ENCODE measurements at regions not wholly inside any gene's neighbourhood (a gene's known extent, or its start where the extent isn't known, plus 50 kb on each side); places are given as distances from the start of the nearest gene placed in this dataset.

DNA sequence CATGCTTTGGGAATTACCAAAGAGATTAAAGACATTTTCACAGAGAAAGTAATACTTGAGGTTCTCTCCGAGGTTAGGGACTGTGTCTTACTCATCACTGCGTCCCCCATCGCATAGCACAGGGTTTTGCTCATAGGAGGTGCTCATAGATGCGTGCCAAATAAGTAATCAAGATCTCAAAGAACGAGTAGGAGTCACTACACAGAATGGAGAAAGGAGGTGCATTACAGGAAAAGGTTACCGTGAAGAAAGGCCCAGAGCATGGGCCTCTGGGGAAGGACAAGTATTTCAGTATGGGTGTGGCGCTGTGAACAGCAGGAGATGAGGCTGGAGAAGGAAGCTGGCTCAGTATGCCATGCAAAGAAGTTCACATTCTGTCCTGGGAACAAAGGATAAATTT lies 182.4 kb downstream of the ACTL7B start:
- Mint-ChIP-seq H3K9me3 (no peaks in the 10 kb centered on the region), H3K27me3 (no peaks in the 10 kb centered on the region), H3K36me3 (ENCODE audit: low read depth) (no peaks in the 10 kb centered on the region), H3K27ac (no peak overlapping the region), H3K4me3 (no peak overlapping the region), H3K4me1 (no peaks in the 10 kb centered on the region)
- no peak for DNase-seq
- ChIA-PET POLR2A (no interaction called here), CTCF (no interaction called here)

DNA sequence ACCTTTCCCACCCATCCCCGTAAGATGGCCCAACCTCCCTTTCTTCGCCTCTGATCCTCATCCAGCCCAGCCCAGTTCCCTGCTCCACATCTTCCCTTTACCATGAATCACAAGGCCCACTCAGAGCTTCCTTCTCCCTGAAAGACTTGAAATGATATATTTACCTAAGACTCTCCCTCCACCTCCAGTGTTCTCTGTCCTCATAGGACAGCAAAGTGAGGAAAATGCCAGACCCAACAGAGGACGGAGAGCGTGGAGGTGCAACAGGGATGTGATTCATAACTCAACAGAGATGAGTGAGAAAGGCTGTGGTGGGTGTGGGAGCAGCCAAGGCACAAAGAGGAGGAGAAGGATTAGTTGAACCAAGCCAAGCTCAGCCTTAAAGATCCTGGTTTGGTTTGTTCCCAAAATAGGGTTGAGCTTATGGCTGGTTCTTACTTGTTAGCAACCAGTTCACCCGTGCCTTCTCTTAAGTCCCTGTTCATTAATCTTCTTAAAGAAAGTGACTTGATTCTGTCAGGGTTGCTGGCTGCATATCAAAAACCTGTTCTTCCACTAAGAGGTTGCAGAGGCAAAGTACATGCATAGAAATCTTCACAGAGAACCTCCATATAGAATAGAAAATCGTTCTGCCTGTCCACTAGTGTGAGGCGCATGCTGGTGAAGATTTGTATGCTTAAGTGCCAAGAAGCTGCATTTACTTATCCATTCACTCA lies 183.2 kb downstream of the ACTL7B start:
- no peak for DNase-seq
- Mint-ChIP-seq H3K9me3 (no peaks in the 10 kb centered on the region), H3K27ac (no peak overlapping the region), H3K4me1 (no peaks in the 10 kb centered on the region), H3K4me3 (no peak overlapping the region), H3K27me3 (no peaks in the 10 kb centered on the region), H3K36me3 (ENCODE audit: low read depth) (no peaks in the 10 kb centered on the region)
- CTCF ChIA-PET, result no interaction called here
- POLR2A ChIA-PET, result no interaction called here

DNA sequence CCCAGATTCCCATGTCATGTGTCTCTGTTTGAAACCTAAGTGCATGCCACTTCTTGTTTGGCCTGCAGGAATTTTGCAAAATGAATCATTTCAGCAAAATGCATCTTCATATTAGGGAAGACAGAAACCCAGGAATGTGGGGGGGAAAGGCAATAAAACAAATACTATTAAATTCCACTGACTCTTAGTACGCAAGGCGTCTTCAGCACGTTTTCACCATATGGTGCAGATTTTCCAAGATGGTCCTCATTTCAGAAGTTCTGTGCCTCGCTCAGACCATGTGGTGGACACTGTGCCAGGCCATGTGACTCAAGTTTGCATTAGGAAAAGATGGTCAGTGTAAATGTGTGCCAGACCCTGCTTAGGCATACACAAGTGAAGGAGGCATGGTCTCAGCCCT lies 184.0 kb downstream of the ACTL7B start:
- Mint-ChIP-seq H3K36me3 (ENCODE audit: low read depth) (no peaks in the 10 kb centered on the region), H3K4me3 (no peak overlapping the region), H3K9me3 (no peaks in the 10 kb centered on the region), H3K4me1 (no peaks in the 10 kb centered on the region), H3K27ac (no peak overlapping the region), H3K27me3 (no peaks in the 10 kb centered on the region)
- DNase-seq, result no peak
- ChIA-PET POLR2A (no interaction called here), CTCF (no interaction called here)

DNA sequence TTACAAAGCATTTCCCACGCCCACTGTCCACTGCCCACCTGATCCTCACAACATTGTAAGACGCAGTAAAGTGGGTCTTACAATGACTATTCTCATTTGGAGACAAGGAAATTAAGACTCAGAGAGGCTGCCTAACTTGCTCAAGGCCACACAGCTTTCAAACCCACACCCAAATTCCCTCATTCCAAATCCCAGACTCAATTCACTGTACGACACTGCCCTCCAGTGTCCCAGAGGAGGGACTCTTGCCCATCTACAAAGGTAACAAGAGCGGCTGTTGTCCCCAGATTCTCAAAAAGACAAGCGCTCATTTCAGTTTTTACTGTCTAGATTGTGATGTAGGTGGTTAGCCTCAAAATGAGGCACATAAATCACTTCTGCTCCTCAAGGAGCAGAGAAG lies 184.6 kb downstream of the ACTL7B start:
- no peaks in the 10 kb centered on the region for H3K36me3 Mint-ChIP-seq (ENCODE audit: low read depth)
- ChIA-PET POLR2A (no interaction called here), CTCF (no interaction called here)
- no peaks in the 10 kb centered on the region for H3K4me1 Mint-ChIP-seq
- no peak overlapping the region for H3K27ac Mint-ChIP-seq
- H3K27me3 Mint-ChIP-seq, result no peaks in the 10 kb centered on the region
- no peaks in the 10 kb centered on the region for H3K9me3 Mint-ChIP-seq
- no peak for DNase-seq
- H3K4me3 Mint-ChIP-seq, result no peak overlapping the region

DNA sequence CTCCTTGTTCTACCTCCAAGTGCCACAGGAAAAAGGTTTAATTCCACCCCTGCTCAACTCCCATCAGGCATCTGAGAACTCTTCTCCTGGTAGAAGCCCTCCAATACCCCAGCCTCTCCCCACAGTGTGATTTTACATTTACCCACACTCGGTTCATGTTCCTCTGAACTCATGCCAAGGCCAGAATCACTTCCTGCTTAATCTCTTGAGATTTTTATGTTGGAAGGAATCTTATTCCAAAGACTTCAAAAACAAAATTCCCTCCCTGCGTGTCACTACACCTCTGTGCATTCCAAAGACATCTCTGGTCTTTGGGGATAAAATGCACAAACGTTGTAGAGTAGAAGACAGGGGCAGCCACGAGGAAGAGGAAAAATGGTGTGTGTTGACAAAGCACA lies 186.8 kb downstream of the ACTL7B start:
- POLR2A ChIA-PET, result no interaction called here
- no peak overlapping the region for H3K4me3 Mint-ChIP-seq

DNA sequence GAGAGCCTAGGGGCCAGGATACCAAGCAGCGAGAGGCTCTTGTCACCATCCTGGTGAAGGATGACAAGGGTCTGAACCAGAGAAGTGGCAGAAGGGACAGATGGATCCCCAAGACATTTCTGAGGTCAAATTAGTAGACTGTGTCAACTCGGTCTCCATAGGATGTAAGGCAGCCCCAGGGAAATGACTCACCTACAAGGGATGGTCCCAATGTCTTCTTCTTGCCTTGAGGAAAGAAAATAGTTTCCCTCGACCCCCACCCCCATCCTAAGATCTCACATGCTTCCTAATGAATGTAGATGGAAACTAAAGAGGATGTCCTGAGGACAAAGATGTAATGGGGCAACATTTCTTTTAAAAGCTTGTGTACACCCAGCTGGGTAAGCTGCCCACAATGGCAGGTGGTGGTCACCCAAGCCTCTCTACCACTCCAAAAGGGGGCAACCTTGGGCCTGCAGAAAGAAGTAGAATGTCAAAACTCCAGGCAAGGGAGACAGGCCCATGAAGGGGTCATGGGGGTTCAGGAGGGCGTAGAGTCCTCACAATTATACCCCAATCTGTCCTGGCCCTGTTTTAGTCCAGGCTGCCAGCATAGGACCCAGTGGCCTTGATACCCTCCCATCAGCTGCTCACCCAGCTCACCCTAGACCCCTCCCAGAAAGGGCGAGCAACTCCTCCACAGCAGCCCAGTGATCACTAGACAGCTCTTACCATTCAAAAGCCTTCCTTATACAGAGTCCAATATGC lies 187.4 kb downstream of the ACTL7B start:
- ChIA-PET POLR2A (no interaction called here), CTCF (no interaction called here)
- Mint-ChIP-seq H3K27ac (no peak overlapping the region), H3K9me3 (no peaks in the 10 kb centered on the region), H3K4me1 (no peaks in the 10 kb centered on the region), H3K27me3 (no peaks in the 10 kb centered on the region), H3K36me3 (ENCODE audit: low read depth) (no peaks in the 10 kb centered on the region), H3K4me3 (no peak overlapping the region)
- no peak for DNase-seq

More for the DNA sequence above, 186.8 kb downstream of the ACTL7B start:
- no peak overlapping the region for H3K27ac Mint-ChIP-seq
- H3K36me3 Mint-ChIP-seq (ENCODE audit: low read depth), result no peaks in the 10 kb centered on the region
- no peaks in the 10 kb centered on the region for H3K27me3 Mint-ChIP-seq
- no peaks in the 10 kb centered on the region for H3K4me1 Mint-ChIP-seq
- CTCF ChIA-PET, result no interaction called here
- DNase-seq, result no peak
- no peaks in the 10 kb centered on the region for H3K9me3 Mint-ChIP-seq

DNA sequence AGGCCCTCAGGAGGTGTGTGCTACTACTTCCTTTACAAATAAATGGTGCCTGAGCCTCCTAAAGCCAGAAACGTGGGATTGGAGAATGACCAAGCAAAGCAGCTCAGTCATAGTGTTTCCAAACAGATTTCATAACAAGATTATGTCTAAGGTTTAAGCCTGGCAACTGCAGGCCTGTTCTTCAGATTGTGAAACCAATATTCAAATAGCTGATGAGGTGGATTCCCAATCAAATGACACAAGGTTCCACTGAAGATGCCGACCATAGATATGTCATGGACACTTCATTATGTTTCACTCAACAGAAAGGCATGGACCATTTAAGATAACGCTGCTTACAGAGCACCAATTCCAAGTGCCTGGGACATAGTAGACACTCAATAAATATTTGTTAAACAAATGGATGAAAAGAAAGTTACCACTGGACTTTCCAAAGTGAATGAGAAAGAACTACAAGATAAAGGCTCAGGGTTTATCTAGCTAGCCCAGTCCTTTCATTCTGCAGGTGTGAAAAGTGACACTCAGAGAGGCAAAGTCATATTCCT lies 189.5 kb downstream of the ACTL7B start:
- H3K27ac Mint-ChIP-seq, result no peak overlapping the region
- ChIA-PET CTCF (no interaction called here), POLR2A (no interaction called here)
- no peaks in the 10 kb centered on the region for H3K4me1 Mint-ChIP-seq
- H3K27me3 Mint-ChIP-seq, result no peaks in the 10 kb centered on the region
- no peaks in the 10 kb centered on the region for H3K36me3 Mint-ChIP-seq (ENCODE audit: low read depth)
- H3K4me3 Mint-ChIP-seq, result no peak overlapping the region
- no peak for DNase-seq
- H3K9me3 Mint-ChIP-seq, result peaks cover 3% of the 10 kb centered on the region

DNA sequence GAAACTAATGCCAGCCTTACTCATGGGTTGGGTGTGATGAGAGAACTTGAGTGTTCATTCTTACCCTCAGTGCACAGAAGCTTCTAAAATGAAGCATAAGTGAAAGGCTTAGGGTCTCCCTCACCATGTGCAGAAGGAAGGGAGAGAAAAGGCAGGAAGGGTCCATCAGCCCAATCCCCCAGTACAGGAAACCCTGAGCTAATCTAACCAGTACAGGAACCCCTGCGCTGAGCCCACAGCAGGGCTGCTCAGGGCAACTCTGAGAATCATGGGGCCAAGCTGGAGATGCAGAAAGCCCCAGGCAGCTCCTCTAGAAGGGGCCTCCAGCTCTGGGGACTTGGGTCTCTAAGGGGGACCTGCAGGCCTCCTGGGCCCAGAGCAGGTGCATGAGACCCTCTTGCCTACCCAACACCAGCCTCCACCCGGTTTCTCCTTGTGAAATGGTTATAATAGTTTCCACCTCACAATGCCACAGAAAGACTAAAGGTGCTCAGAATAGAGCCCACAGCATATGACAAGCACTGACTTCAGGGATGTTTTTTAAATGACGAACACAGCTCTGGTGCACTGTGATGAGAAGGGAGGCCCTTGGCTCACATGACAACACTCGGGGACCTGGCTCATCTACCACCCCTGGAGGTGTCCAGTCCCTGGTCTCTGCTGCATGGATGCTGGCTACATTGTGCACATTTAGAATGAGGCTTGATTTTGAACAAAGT lies 190.1 kb downstream of the ACTL7B start:
- Mint-ChIP-seq H3K4me1 (no peaks in the 10 kb centered on the region), H3K9me3 (peaks cover 7% of the 10 kb centered on the region), H3K4me3 (no peak overlapping the region), H3K27ac (no peak overlapping the region), H3K36me3 (ENCODE audit: low read depth) (no peaks in the 10 kb centered on the region), H3K27me3 (no peaks in the 10 kb centered on the region)
- no peak for DNase-seq
- ChIA-PET POLR2A (no interaction called here), CTCF (no interaction called here)

DNA sequence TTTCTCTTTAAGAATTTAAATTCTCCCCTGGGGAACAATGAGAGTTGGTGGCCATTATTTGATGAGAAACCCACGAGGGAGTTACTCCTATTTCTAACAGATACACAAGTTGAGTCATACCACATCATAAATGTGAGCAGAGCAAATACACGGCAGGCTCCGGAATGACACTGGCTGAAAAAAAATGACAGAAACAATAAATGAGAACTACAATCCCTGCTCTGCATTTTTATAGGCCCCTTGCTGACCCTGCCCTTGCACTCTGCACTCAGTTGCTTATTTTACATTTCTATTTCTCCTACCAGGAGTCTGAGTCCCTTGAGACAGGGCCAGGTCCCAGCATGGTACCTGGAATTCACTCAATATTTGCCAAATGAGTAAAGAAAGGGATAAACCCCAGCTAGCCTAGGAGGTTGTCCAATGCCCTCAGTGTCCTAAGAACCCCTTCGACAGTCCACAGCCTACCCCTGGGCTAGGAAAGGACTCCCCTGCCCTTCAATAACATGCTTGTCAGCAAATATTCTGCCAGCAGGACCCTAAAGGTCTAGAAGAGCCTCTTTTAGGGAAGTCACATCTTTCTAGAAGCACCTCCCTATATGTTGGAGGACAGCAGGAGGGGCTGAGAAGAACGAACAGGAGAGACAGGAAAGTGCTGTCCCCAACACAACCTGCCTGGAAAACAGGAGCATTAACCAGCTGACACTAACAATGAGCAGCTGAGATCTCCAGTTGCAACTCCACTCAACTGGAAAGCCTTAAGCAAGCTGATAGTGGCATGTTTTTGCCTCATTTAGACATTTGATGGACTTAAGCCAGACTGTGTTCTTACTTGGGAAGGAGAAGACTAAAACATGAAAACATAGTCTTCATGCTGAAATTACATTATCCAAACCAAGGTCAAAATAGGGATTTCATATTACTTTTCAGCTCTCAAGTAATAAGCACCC lies 191.2 kb downstream of the ACTL7B start:
- H3K36me3 Mint-ChIP-seq (ENCODE audit: low read depth), result no peaks in the 10 kb centered on the region

DNA sequence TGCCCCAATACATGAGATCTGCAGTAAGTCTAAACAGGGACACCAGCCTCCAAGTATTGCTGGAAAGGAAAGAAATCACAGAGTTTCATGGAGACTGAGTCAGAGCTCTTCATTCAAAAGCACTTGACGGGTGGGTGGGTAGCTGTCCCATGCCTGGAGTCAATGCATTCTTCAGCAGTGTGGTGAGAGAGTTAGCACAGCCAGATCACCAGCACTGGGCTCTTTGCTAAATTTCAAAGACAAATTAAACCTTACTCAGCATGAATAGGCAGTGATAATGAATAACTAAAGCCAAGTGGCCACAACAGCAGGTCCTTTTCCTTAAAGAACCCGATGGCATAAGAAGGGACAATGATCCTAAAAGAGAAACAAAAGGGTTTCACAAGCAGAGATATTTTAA lies 192.4 kb downstream of the ACTL7B start:
- ChIA-PET CTCF (no interaction called here), POLR2A (no interaction called here)
- H3K36me3 Mint-ChIP-seq (ENCODE audit: low read depth), result no peaks in the 10 kb centered on the region
- no peak overlapping the region for H3K27ac Mint-ChIP-seq
- no peaks in the 10 kb centered on the region for H3K4me1 Mint-ChIP-seq
- H3K9me3 Mint-ChIP-seq, result peaks cover 11% of the 10 kb centered on the region
- DNase-seq, result no peak
- H3K4me3 Mint-ChIP-seq, result no peak overlapping the region
- H3K27me3 Mint-ChIP-seq, result no peaks in the 10 kb centered on the region

More for the DNA sequence above, 191.2 kb downstream of the ACTL7B start:
- Mint-ChIP-seq H3K27me3 (no peaks in the 10 kb centered on the region), H3K4me1 (no peaks in the 10 kb centered on the region), H3K4me3 (no peak overlapping the region), H3K9me3 (peaks cover 7% of the 10 kb centered on the region), H3K27ac (no peak overlapping the region)
- ChIA-PET CTCF (no interaction called here), POLR2A (no interaction called here)
- no peak for DNase-seq

DNA sequence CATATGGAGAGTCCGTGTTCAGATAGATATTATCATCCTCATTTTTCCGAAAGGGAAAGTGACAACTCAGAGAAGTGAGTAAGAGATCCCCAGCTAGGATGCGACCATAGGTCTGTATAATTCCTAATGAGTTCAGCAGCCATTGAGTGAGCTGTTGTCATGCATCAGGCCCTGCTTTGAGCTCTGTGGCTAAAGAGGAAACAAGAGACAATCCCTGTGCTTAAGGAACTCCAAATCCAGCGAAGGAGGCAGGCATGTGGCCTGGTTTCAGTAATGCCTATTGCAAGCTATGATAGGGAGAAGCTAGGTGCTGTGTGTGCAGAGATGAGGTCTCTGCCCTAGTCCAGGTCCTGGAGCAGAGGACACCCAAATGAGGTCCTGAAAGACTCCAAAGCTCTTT lies 192.8 kb downstream of the ACTL7B start:
- Mint-ChIP-seq H3K36me3 (ENCODE audit: low read depth) (no peaks in the 10 kb centered on the region), H3K27ac (no peak overlapping the region), H3K4me3 (no peak overlapping the region), H3K4me1 (no peaks in the 10 kb centered on the region), H3K9me3 (peaks cover 11% of the 10 kb centered on the region), H3K27me3 (no peaks in the 10 kb centered on the region)
- CTCF ChIA-PET, result no interaction called here
- POLR2A ChIA-PET, result no interaction called here
- DNase-seq, result no peak

DNA sequence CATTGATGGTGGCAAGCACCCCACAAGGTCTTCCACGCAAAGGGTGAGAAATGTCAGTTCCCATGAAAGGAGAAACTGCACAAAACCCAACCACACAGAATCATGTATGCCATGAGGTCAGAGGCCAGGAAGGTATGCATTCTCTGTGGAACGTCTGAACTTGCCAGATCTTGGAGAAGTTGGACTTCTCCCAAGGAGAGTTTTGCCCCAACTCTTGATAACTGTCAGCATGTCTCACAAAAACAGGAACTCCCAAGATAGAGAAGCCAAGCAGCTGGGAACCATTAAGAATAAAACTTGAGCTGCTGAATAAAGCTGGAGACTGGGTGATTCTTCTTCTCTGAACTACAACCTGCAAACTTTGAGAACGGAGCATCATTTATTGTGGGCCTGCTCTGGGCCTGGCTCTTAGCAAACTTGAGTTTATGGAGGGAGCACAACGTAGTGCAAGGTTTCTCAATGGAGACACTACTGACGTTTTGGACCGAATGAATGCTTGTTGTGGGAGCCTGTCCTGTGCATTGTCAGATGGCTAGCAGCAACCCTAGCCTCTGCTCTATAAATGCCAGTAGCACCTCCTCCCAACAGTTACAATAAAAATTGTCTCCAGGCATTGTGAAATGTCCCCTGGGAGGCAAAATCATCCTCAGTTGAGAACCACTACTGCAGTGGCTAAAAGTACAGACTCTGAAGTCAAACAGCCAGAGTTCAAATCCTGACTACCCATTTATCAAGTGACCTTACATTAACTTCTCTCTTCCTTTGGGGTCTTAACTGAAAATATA lies 193.5 kb downstream of the ACTL7B start:
- CTCF ChIA-PET, result no interaction called here
- DNase-seq, result no peak
- H3K4me1 Mint-ChIP-seq, result no peaks in the 10 kb centered on the region
- no peaks in the 10 kb centered on the region for H3K27me3 Mint-ChIP-seq
- no peak overlapping the region for H3K27ac Mint-ChIP-seq
- H3K9me3 Mint-ChIP-seq, result peaks cover 11% of the 10 kb centered on the region
- POLR2A ChIA-PET, result no interaction called here
- H3K4me3 Mint-ChIP-seq, result no peak overlapping the region
- no peaks in the 10 kb centered on the region for H3K36me3 Mint-ChIP-seq (ENCODE audit: low read depth)
